ENCODE measurements at regions not wholly inside any gene's neighbourhood (a gene's known extent, or its start where the extent isn't known, plus 50 kb on each side); places are given as distances from the start of the nearest gene placed in this dataset.

- peak; percentile 81 for DNase-seq
Measured at GRCh38 chr1:228850141-228851100, 115.1 kb downstream of the RHOU start.

DNA sequence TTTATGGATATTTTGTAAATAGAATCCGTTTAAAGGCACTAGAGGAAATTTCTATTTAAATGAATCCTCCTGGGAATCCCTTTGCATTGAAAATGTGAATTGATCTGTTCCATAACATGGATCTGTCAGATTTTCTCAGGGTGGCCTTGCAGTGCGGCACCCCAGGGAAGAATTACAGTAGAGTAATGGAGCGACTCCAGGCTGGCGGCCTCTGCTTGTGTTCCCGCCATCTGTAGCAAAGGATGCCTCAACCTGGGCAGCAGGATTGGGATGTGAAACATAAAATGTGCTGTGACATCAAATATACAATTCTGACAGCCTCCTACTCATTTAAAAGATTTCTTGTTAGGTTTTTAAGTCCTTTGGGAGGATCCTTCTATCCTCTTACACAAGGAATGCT lies 115.9 kb downstream of the RHOU start:
- DNase-seq: no peak

DNA sequence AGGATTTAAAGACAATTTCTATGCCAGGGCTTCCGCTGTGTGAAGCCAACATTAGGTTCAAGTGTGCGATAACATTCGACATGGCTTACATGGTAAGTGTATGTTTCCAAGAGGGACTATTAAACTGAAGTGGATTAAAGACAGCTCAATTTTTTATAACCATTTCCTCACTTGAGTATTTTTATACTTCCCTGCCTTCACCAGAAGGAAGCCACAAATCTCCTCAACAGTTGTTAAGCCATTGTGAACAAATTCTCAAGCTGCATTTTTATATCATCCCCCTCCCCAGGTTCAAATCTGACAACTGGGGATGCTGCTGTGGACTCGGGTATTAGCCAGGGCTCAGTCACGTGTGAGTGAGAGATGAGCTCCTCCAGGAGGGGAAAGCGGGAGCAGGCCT lies 116.3 kb downstream of the RHOU start:
- DNase-seq: peak; percentile 48

- no peak for DNase-seq
Measured at GRCh38 chr1:228852024-228852423, 116.7 kb downstream of the RHOU start.

DNA sequence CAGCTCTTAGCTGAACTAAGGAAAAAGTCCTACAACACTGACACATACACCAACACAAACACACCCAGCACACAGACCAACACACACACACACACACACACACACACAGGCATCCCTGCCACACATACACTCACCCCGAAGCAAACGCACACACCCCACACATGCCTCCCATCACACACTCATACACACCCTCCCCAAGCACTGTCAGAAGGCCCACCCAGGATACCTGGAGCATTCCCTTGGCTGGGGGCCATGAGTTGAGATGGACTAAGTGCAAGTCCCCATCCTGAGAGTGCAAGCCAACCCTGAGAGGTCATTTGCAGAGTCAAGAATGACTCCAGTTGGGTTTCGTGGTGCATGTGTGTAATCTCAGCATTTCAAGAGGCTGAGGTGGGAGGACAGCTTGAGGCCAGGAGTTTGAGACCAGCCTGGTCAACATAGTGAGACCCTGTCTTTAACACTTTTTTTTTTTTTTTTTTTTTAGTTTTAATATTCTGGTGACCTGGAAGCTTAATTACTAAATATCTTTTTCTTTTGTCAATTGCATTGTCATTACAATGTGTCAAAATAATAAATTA lies 117.3 kb downstream of the RHOU start:
- no peak for DNase-seq

- no peak for DNase-seq
Measured at GRCh38 chr1:228853191-228853590, 117.9 kb downstream of the RHOU start.

DNA sequence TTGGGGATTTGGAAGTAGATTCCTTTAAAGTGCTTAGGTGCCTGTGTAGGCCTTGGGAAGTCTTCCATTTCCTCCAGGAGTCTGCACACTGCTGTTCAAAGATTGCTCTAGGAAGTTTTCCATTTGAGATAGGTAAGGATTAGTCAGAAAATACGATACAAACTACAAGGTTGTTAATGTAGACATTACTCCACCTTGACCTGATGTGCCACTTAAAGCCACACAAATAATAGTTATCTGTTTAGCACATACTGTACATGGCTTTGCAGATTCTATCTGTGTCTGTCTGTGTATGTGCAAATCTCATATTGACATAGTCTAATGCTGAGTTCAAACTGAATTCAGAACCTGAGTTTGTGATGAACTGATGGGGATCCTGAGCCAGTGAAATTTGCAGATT lies 118.4 kb downstream of the RHOU start:
- DNase-seq: no peak

- DNase-seq: no peak
Measured at GRCh38 chr1:228854907-228855306, 119.6 kb downstream of the RHOU start.

DNA sequence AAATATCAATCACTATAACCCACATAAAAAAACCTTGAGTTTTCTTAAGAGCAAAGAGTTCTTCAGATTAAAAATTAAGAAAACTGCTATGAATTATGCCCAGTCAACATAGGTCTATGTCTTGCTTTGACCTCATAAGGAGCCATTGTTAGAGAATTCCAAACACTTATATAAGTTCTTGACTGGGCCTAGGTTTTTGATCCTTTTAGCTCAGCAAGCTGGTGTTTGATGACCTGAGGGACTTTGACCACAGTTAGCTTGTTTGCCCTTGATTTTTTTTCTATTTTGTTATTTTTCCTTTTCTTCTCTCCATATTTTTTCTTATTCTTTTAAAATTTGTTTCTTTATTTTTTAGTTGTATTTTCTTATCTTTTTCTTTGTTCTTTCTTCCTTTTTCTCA lies 122.3 kb downstream of the RHOU start:
- no peak for DNase-seq

DNA sequence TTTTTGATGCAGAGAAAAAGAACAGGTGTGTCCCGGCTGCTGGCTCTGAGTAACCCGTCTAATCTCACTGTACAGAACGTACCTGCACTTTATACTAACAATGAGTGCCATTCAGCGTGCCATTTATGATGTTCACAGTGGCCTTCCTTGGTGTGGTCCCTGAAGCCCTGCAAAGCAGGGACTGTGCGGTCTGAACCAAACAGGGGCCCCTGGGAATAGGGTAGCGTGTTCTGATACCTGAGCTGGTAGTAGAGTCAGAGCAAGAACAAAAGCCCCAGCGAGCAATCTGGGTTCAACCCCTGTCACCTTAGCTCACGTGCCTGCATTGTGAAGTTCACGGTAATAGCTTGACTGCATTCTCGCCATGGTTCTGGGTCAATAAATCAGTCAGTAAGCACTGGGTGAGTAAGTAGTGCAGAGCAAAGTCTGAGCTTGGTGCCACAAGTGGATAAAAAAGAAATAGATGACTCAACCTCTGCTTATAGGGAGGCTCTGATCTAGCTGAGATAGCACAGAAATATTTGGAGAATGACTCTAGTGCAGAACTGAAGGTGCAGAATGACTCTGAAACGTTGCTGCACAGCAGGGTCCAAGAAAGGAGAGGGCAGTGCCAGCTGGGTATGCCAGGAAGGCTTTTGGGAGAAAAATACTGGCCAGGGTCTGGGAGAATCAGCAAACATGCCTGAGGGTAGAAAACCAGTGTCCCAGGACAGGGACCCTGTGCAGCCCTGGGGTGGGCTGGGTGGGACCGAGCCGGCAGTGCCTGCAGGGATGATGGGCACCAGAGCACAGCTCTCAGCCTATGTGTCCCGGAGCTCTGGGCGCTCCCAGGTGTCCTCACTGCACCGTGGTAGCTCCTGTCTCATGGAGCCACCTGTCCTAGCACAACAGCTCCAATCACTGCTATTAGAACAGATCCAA lies 125.9 kb downstream of the RHOU start:
- peak; percentile 7 for DNase-seq

DNA sequence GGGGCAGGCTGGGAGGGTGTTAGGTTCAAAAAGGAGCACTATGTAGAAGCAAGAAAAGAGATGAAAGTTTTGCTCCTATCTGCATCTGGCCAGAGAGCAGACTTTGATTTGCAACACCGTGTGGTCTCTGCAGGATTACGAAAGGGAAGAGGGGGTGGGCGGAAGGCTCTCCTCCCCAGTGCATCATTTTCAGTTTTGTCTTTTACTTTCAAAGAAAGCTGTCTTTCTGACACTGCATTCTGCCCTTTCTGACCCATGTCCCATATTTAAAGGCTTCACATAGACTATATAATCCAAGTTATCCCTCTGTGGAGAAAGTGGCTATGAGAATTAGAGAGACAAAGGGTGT lies 126.5 kb downstream of the RHOU start:
- DNase-seq: no peak

- DNase-seq: no peak
Measured at GRCh38 chr1:228862542-228863505, 127.5 kb downstream of the RHOU start.

DNA sequence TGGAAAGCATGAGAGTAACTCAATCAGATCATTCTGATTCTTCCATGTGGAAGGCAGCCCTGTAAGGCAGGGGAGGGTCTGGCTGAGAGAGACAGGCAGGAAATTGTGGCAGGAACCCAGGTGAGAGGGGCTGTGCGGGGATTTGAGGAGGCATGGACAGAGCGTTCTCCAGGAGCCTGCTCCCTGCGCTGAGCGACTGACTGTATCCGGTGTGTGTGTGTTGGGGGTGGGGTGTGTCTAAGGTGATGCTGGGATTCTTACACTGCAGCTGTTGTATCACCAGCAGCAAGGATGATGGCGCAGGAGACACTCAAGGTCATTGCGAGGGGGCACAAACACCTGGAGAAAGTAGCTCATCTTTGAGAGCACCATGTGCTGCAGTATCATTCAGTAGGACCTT lies 128.5 kb downstream of the RHOU start:
- no peak for DNase-seq

DNA sequence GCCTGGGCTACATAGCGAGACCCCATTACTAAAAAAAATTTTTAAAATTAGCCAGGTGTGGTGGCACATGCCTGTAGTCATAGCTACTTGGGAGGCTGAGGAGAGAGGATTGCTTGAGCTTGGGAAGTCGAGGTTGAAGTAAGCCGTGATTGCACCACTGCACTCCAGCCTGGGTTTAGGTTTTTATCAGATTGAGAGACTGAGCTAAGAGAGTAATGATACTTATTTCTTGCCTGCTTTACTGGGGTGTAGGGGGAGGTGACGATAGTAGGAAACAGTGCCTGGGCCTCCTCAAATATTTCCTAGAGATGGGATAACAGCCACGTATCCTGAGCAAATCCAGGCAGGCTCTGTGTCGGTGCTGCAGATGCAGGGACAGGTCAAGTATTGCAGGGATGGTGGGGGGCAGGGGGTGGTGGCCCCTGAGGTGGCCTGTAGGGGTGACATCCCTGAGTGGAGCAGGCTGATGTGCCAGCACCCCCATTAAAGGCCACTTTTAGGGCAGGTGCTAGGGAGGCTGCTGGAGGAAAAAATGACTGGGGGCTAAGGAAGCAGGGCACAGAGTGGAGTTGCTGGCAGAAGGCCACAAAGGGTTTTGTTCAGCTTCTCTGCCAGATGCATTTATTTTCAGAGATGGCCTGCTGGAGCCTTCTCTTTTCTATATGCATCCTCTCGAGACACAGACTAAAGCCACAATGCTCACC lies 130.5 kb downstream of the RHOU start:
- no peak for DNase-seq

GRCh38 chr1:228866468-228866867 lies 131.2 kb downstream of the RHOU start:
- DNase-seq: no peak

DNA sequence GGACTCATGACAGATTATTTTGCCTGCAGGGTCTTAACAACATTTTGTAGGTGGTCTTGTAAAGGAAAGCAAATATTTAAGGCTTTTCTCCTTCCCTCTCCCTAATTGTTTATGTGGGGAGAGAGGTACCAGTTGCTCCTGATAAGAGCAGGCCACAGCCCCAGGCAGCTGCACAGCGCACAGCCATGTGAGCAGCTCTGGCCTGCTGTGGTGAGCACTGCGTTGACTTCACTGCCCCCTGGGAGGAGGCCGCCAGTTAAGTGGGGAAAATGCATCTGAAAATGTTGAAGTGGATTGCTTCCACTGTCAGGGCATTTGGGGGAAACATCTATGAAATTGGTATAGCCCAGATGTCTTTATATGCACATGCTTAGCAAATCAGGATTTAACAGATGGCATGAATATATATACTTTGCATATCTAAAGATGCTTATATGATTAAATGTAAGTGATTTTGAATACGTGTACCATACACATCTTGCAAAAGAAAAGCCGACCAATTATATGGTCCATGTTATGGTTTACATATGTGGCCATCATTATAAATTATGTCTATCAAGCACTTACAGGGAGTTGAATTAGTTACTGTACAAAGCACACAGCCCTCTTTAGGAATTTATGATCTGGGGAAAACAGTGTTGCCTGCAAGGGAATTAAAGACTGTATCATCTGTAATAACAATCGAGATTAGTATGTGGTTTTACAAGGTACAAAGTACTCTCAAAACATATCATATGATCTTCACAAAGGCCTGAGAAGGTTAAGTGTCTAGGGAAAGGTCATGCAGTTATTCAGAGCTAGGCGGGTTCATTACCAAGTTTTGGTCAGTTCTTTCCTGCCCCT lies 132.1 kb downstream of the RHOU start:
- no peak for DNase-seq

DNA sequence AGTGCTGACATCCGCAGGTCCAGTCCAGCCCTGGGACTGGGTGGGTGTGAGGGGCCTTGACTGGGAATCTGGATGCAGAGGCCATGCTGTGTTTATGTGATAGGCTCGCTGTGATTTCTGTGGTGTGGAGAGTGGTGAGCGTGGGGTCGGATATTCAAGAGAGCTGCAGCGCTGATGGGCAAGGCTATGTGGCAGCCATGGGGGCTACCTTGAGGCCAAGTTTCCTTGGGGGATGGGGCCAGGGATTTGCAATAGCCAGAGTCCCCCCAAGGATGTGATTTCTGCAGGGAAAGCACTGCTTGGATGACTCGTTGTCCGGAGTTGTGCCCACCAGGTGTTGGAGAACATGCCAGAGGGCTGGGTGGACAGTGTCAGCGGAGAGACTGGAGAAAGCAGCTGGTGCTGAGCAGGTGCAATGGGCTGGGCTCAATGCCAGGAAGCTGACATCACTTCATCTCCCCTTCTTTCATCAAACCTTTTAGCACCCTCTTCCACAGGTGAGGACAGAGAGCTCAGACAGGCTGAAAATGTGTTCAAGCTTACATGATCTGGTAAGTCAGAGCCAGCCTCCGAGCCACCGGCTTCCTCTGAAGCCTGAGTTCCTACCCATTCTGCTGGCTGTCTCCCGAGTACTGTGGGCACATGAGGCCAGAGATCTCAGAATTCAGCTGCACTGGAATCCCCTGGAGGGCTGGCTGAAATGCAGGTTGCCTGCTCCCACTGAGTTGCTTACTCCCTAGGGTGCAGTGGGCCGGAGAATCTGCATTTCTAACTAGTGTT lies 132.9 kb downstream of the RHOU start:
- no peak for DNase-seq

GRCh38 chr1:228868731-228869024 lies 133.4 kb downstream of the RHOU start:
- DNase-seq: no peak

DNA sequence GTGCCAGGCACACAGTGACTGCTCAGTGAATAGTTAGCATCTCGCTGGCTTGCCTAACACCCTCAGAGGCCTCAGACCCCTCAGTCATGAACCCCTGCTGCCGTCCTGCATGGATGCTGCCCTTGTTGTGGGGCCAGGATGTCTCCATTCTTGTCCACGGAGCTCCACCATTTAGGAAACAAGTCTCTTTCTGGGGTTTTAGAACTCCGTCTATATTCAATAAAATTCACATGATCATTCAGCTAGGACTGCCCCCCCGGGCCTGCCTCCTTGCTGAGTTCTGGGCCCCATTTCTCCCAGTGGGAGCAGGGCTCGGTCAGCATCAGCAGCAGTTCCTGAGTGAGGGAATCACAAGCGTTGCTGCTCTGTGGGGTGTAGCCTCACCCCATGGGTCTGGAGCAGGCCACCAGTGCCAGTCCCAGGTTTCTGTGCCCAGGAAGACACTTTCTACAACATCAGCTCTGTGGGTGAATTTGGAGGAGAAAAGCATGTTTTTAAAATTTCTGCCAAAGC lies 134.1 kb downstream of the RHOU start:
- DNase-seq: no peak
